ENCODE measurements at regions not wholly inside any gene's neighbourhood (a gene's known extent, or its start where the extent isn't known, plus 50 kb on each side); places are given as distances from the start of the nearest gene placed in this dataset.

DNA sequence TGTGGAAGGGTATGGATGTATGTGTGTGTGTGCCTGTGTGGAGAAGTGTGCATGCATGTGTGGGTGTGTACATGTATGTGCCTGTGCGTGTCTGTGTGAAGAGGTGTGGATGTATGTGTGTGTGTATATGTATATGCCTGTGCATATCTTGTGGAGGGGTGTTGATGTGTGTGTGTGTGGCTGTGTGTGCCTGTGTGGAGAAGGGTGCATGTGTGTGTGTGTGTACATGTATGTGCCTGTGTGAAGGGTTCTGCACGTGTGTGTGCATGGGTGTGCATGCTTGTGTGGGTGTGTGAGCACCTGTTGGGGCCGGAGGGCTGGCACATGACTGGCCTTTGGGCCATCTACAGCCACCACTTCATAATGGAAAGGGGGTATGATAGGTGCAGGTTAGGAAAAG, 291.4 kb downstream of the IRX2 start:
- ChIA-PET RAD21 (ENCODE audit: low non-redundant PET in 1 of 2, low total read pairs in 2 of 2, uncharacterized antibody in 2 of 2, unreplicated experiment in 2 of 2) (no interaction called here), POLR2A (no interaction called here), CTCF (no interaction called here)
- no peak for ATAC-seq
- intact Hi-C loops (cut with micrococcal nuclease) = no loop called here
- Histone ChIP-seq H3K9me2 (ENCODE audit: insufficient read depth) (no peaks in the 10 kb centered on the region), H3K4me3 (replicated peaks in 1 of 2; ENCODE audit: low read depth in 1 of 2, low read length in 2 of 2) (no peak overlapping the region), H2AFZ (ENCODE audit: low read depth, low read length, poor library complexity, severe bottlenecking) (no peak overlapping the region), H3K27me3 (ENCODE audit: insufficient read depth, low read length) (no peaks in the 10 kb centered on the region), H3K79me2 (ENCODE audit: insufficient read depth, low read length) (no peaks in the 10 kb centered on the region), H3K9me3 (ENCODE audit: control insufficient read depth in 1 of 2, insufficient read depth in 1 of 2, low read depth in 1 of 2, low read length in 2 of 2) (peaks cover 0 to 23% of the 10 kb centered on the region in 2 experiments; a peak in 2 of 4 replicates), H3K27ac (ENCODE audit: low read depth, low read length) (no peak overlapping the region), H3K4me2 (ENCODE audit: low read length) (no peak overlapping the region), H4K20me1 (ENCODE audit: insufficient read depth) (no peaks in the 10 kb centered on the region), H3K4me1 (ENCODE audit: control insufficient read depth in 1 of 2, insufficient read depth in 2 of 2, low read length in 2 of 2) (no peaks in the 10 kb centered on the region), H3K36me3 (ENCODE audit: control insufficient read depth in 1 of 2, insufficient read depth in 2 of 2, low read length in 2 of 2) (no peaks in the 10 kb centered on the region), H3K9ac (ENCODE audit: low read length) (no peak overlapping the region)
- no peak for DNase-seq (ENCODE audit: low read depth, low spot score)
- TF ChIP-seq, protein P1, sequence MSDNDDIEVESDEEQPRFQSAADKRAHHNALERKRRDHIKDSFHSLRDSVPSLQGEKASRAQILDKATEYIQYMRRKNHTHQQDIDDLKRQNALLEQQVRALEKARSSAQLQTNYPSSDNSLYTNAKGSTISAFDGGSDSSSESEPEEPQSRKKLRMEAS (IDR thresholded peaks at IDR 0.05) = no peak
- no peak for TF ChIP-seq EZH2phosphoT487 (IDR thresholded peaks at IDR 0.05; ENCODE audit: borderline replicate concordance)
- no peak for TF ChIP-seq RAD21 (IDR thresholded peaks at IDR 0.05; ENCODE audit: low read depth)
- no peak for TF ChIP-seq SRF (IDR thresholded peaks at IDR 0.05; ENCODE audit: low read depth)
- TF ChIP-seq, protein P2, sequence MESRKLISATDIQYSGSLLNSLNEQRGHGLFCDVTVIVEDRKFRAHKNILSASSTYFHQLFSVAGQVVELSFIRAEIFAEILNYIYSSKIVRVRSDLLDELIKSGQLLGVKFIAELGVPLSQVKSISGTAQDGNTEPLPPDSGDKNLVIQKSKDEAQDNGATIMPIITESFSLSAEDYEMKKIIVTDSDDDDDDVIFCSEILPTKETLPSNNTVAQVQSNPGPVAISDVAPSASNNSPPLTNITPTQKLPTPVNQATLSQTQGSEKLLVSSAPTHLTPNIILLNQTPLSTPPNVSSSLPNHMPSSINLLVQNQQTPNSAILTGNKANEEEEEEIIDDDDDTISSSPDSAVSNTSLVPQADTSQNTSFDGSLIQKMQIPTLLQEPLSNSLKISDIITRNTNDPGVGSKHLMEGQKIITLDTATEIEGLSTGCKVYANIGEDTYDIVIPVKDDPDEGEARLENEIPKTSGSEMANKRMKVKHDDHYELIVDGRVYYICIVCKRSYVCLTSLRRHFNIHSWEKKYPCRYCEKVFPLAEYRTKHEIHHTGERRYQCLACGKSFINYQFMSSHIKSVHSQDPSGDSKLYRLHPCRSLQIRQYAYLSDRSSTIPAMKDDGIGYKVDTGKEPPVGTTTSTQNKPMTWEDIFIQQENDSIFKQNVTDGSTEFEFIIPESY (IDR thresholded peaks at IDR 0.05; ENCODE audit: extremely low read depth, insufficient replicate concordance, low read length) = no peak
- no peak for TF ChIP-seq FOSL1 (IDR thresholded peaks at IDR 0.05; ENCODE audit: low read depth)
- no peak for TF ChIP-seq POLR2AphosphoS5 (IDR thresholded peaks at IDR 0.05; ENCODE audit: low read depth, low read length)
- no peak for TF ChIP-seq SP1 (IDR thresholded peaks at IDR 0.05; ENCODE audit: low read depth)
- TF ChIP-seq, protein P3, sequence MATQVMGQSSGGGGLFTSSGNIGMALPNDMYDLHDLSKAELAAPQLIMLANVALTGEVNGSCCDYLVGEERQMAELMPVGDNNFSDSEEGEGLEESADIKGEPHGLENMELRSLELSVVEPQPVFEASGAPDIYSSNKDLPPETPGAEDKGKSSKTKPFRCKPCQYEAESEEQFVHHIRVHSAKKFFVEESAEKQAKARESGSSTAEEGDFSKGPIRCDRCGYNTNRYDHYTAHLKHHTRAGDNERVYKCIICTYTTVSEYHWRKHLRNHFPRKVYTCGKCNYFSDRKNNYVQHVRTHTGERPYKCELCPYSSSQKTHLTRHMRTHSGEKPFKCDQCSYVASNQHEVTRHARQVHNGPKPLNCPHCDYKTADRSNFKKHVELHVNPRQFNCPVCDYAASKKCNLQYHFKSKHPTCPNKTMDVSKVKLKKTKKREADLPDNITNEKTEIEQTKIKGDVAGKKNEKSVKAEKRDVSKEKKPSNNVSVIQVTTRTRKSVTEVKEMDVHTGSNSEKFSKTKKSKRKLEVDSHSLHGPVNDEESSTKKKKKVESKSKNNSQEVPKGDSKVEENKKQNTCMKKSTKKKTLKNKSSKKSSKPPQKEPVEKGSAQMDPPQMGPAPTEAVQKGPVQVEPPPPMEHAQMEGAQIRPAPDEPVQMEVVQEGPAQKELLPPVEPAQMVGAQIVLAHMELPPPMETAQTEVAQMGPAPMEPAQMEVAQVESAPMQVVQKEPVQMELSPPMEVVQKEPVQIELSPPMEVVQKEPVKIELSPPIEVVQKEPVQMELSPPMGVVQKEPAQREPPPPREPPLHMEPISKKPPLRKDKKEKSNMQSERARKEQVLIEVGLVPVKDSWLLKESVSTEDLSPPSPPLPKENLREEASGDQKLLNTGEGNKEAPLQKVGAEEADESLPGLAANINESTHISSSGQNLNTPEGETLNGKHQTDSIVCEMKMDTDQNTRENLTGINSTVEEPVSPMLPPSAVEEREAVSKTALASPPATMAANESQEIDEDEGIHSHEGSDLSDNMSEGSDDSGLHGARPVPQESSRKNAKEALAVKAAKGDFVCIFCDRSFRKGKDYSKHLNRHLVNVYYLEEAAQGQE (IDR thresholded peaks at IDR 0.05; ENCODE audit: low read depth) = no peak
- no peak for TF ChIP-seq EGR1 (IDR thresholded peaks at IDR 0.05; ENCODE audit: low read depth)
- TF ChIP-seq, protein P4, sequence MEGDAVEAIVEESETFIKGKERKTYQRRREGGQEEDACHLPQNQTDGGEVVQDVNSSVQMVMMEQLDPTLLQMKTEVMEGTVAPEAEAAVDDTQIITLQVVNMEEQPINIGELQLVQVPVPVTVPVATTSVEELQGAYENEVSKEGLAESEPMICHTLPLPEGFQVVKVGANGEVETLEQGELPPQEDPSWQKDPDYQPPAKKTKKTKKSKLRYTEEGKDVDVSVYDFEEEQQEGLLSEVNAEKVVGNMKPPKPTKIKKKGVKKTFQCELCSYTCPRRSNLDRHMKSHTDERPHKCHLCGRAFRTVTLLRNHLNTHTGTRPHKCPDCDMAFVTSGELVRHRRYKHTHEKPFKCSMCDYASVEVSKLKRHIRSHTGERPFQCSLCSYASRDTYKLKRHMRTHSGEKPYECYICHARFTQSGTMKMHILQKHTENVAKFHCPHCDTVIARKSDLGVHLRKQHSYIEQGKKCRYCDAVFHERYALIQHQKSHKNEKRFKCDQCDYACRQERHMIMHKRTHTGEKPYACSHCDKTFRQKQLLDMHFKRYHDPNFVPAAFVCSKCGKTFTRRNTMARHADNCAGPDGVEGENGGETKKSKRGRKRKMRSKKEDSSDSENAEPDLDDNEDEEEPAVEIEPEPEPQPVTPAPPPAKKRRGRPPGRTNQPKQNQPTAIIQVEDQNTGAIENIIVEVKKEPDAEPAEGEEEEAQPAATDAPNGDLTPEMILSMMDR (IDR thresholded peaks at IDR 0.05 in 2 of 3, conservative IDR thresholded peaks at IDR 0.05 in 1 of 3; ENCODE audit: borderline replicate concordance in 1 of 3, insufficient read depth in 1 of 3, low read depth in 2 of 3, low read length in 2 of 3) = no peak
- TF ChIP-seq CBX3 (IDR thresholded peaks at IDR 0.05; ENCODE audit: low read depth) = no peak
- TF ChIP-seq TCF7L2 (IDR thresholded peaks at IDR 0.05; ENCODE audit: borderline replicate concordance, extremely low read depth, insufficient read depth, insufficient read length) = no peak
- no peak for TF ChIP-seq EZH2 (IDR thresholded peaks at IDR 0.05)
- TF ChIP-seq JUND (IDR thresholded peaks at IDR 0.05) = no peak
- TF ChIP-seq CEBPB (IDR thresholded peaks at IDR 0.05; ENCODE audit: low read depth) = no peak
- TF ChIP-seq SIN3A (IDR thresholded peaks at IDR 0.05; ENCODE audit: low read depth) = no peak
- TF ChIP-seq ZNF274 (IDR thresholded peaks at IDR 0.05; ENCODE audit: low read depth, low read length) = no peak
- TF ChIP-seq, protein P5, sequence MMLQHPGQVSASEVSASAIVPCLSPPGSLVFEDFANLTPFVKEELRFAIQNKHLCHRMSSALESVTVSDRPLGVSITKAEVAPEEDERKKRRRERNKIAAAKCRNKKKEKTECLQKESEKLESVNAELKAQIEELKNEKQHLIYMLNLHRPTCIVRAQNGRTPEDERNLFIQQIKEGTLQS (IDR thresholded peaks at IDR 0.05) = no peak
- no peak for TF ChIP-seq ELF1 (IDR thresholded peaks at IDR 0.05; ENCODE audit: borderline replicate concordance, low read depth)
- BruUV-seq (replicated peaks) = no TSS peak

Measured in HCT116 (cell line).